ENCODE measurements at regions not wholly inside any gene's neighbourhood (a gene's known extent, or its start where the extent isn't known, plus 50 kb on each side); places are given as distances from the start of the nearest gene placed in this dataset.
"Not testable (repeated sequence)": the region's sequence is repeated elsewhere in the genome, so short reads cannot be mapped to it uniquely, and the experiment has no call there.

- ChIA-PET POLR2A (no interaction called here), CTCF (no interaction called here)
These were observed 662.5 kb downstream of the LUZP2 start for GRCh38 chr11:25159341-25159740.

- POLR2A ChIA-PET: no interaction called here
- CTCF ChIA-PET: no interaction called here
These were observed 666.6 kb downstream of the LUZP2 start for GRCh38 chr11:25163421-25163820.

- ChIA-PET CTCF (no interaction called here), POLR2A (no interaction called here)
These were observed 683.3 kb downstream of the LUZP2 start for GRCh38 chr11:25180187-25180586.

DNA sequence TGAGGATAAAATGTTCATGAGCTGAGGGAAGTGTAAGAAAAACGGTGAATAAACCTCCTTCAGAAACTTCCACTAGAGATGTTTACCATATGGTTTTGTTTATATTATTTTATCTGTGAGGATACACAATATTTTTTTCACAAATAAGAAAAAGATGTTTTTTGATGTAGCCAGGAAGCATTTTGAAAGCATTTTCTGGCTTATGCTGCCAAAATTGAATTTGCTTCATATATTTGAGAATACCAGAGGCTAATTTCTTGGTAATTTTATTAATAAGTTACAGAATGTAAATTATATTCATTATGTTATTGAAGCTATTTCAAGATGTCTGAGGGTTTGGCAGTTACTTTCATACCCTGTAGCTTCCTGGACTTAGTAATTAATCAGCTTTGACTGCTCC lies 686.6 kb downstream of the LUZP2 start:
- ChIA-PET CTCF (no interaction called here), POLR2A (no interaction called here)

DNA sequence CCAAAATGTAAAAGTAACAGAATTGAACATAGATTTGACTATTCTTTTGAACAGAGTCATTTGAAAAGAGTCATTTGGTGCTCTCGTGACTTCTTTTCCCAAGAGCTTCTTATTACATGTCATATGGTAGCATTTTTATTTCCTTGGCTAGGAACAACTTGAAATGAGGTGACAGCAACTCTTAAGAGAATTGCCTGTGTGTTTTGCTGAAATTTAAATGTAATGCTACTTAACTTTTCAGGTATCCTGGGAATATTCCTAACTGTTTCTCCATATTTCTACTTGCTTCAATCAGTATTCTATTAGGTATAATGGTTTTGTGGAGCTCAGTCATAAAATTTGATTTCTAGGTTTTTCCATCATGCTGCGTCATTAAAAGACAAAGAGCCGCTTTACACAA lies 700.7 kb downstream of the LUZP2 start:
- POLR2A ChIA-PET: no interaction called here
- CTCF ChIA-PET: no interaction called here

GRCh38 chr11:25198704-25199103 lies 701.9 kb downstream of the LUZP2 start:
- CTCF ChIA-PET: no interaction called here

DNA sequence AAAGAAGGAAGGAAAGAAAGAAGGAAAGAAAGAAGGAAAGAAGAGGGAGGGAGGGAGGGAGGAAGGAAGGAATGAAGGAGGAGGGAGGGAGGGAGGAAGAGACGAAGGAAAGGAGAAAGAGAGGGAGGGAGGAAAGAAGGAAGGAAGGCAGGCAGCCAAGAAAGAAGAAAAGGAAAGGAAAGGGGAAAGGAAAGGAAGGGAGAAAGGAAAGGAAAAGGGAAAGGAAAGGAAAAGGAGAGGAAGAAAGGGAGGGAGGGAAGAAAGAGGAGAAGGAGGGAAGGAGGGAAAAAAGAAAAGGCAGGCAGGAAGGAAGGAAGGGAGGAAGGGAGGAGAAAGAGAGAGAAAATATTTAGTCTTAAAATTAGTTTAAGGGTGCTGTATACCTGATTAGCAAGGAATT lies 704.1 kb downstream of the LUZP2 start:
- ChIA-PET POLR2A (no interaction called here), CTCF (no interaction called here)

More at GRCh38 chr11:25198704-25199103, 701.9 kb downstream of the LUZP2 start:
- POLR2A ChIA-PET: no interaction called here

- ChIA-PET POLR2A (no interaction called here), CTCF (no interaction called here)
These were observed 709.9 kb downstream of the LUZP2 start for GRCh38 chr11:25206762-25207161.

- POLR2A ChIA-PET: no interaction called here
- CTCF ChIA-PET: no interaction called here
These were observed 714.9 kb downstream of the LUZP2 start for GRCh38 chr11:25211635-25212254.

DNA sequence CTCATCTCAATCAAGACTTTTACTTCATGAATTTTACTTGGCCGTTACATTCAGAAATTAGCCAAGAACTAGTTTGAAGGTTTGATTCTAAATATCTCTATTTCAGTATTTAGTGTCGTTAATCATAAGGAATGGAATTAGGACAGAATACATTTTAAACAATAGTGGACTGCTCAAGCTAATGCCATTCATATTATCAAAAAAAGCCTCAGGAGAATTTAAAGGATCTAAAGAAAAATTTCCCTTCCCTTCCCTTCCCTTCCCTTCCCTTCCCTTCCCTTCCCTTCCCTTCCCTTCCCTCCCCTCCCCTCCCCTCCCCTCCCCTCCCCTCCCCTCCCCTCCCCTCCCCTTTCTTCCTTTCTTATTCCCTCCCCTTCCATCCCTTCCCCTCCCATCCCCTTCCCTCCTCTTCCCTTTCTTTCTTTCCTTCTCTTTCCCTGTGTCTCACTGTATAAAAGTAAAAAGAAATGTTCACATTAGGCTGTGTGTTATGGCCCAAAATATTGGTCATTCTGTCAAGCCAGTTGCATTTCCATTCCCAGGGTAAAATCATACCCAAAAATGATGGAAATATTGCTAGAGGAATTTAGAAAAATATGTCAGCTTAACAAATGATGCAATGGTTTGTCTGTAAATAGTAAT lies 717.8 kb downstream of the LUZP2 start:
- ChIA-PET CTCF (no interaction called here), POLR2A (no interaction called here)

GRCh38 chr11:25218036-25218435 lies 721.2 kb downstream of the LUZP2 start:
- POLR2A ChIA-PET: no interaction called here
- CTCF ChIA-PET: no interaction called here

GRCh38 chr11:25225078-25225477 lies 728.2 kb downstream of the LUZP2 start:
- POLR2A ChIA-PET: no interaction called here
- CTCF ChIA-PET: no interaction called here

DNA sequence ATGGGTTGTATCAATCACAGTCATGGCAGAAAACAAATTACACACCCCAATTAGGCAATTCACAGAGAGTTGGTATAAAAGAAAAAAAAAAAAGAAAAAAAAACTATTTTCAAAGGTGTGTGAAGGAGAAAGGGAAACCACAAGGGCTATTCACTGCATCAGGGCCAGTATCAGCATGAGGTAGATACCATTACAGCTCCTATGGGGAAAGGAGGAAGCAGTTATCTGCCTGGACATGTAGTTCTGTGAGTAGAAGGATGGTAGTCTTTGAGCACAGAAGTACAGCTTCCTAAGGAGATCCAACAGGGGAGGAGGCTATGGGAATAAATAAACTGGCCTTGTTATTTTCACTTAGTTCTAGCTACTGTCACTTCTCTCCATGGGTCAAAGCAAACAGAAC lies 746.1 kb downstream of the LUZP2 start:
- CTCF ChIA-PET: interaction anchor here (0.7 kb wide), 1 partner anchor 735 kb away, joined by 3 read pairs; no protein-coding TSS in a partner anchor
- POLR2A ChIA-PET: no interaction called here

- POLR2A ChIA-PET: no interaction called here
- CTCF ChIA-PET: no interaction called here
These were observed 747.3 kb downstream of the LUZP2 start for GRCh38 chr11:25244126-25244525.

DNA sequence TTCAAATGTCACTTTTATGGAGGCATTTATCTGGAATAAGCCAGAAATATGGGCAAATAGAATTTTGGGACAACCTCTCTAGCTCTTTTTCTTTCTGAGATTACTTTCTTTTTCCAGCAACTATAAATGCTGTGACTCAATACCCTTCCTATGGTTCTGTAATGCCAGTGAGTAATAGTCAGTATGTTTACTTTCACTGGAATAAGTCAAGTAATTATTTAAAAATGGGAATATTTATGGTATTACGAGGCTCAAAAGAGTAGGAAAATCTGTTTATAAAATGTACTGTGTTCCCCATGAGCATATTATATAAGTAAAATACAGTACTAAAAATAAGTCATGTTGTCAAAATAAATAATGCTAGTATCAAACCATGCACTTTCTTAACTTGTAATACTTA lies 750.5 kb downstream of the LUZP2 start:
- ChIA-PET POLR2A (no interaction called here), CTCF (no interaction called here)

- POLR2A ChIA-PET: no interaction called here
- CTCF ChIA-PET: no interaction called here
These were observed 756.0 kb downstream of the LUZP2 start for GRCh38 chr11:25252854-25253253.

DNA sequence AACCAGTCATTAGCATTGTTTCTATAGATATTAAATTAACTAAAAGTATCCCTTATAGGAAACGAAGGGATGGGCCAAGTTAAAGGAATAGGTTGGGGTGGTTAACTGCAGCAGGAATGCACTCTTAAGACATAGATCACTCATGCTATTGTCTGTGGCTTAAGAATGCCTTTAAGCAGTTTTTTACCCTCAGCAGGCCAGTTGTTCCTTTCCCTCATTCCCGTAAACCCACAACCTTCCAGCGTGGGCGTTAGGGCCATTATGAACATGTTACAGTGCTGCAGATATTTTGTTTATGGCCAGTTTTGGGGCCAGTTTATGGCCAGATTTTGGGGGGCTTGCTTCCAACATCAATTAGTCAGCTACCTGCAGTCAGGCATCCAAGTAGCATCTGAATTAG lies 767.0 kb downstream of the LUZP2 start:
- CTCF ChIA-PET, POLR2A ChIA-PET: not testable (repeated sequence)

- CTCF ChIA-PET: no interaction called here
- POLR2A ChIA-PET: no interaction called here
These were observed 774.4 kb downstream of the LUZP2 start for GRCh38 chr11:25271301-25271700.

- CTCF ChIA-PET: no interaction called here
- POLR2A ChIA-PET: no interaction called here
These were observed 775.4 kb downstream of the LUZP2 start for GRCh38 chr11:25272214-25272613.

DNA sequence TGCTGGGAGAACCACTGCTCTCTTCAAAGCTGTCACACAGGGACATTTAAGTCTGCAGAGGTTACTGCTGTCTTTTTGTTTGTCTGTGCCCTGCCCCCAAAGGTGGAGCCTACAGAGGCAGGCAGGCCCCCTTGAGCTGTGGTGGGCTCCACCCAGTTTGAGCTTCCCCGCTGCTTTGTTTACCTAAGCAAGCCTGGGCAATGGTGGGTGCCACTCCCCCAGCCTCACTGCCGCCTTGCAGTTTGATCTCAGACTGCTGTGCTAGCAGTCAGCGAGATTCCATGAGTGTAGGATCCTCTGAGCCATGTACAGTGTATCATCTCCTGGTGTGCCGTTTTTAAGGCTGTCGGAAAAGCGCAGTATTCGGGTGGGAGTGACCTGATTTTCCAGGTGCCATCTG lies 784.0 kb downstream of the LUZP2 start:
- CTCF ChIA-PET, POLR2A ChIA-PET: not testable (repeated sequence)

DNA sequence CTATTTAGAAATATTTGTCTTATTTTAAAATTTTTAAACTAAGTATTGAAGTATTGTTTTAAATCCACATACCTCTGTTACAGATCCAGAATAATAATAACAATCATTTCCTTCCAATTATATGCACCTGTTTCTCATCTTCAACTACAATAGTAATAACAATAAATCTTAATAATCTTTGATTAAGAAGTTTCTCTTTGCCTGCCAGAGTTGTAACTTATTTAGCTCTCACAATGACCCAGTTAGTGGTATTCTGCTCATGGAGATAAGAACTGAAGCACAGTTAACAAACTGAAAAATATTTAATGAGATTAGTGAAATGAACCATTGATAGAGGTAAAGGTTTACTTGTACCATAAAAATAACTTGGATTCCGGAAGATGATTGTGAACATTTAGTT lies 796.3 kb downstream of the LUZP2 start:
- ChIA-PET POLR2A (no interaction called here), CTCF (no interaction called here)

DNA sequence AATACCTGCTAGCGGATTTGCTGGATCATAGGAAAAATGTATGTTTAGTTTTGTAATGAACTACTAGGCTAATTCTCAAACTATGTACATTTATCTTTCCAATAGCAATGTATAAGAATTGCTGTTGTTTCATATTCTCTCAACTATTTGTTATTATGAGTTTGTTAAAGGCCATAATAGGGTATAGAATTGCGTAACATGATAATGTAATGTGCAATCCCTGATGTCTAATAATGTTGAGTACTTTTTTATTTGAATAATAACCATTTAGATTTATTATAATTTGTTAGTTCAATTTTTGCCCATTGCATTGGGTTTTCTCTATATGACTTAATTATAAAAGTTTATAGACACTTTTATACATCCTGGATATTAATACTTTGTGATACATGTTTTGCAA lies 801.6 kb downstream of the LUZP2 start:
- CTCF ChIA-PET: no interaction called here
- POLR2A ChIA-PET: no interaction called here

DNA sequence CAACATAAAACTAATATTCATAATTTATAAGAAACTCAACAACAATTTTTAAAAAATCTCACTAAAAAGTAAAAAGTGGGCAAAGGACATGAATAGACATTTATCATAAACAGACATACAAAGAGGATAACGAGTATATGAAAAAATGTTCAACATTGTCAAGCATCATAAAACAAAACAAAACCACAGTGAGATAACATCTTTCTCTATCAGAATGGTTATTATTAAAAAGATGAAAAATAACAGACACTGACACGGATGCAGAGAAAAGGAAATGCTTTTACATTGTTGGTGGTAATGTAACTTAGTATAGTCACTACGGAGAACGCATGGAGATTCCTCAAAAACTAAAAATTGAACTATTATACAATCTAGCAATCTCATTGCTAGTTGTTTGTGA lies 813.0 kb downstream of the LUZP2 start:
- CTCF ChIA-PET: no interaction called here
- POLR2A ChIA-PET: no interaction called here

Measured in activated CD8-positive, alpha-beta memory T cell treated with anti-CD3 and anti-CD28 coated beads for 36 hours (primary cell).